GM12874 (cell line): ENCODE measurements at regions not wholly inside any gene's neighbourhood (a gene's known extent, or its start where the extent isn't known, plus 50 kb on each side); places are given as distances from the start of the nearest gene placed in this dataset.

ENCODE experiments used
- CTCF ChIP-seq: IDR thresholded peaks from 2 replicates; pipeline ENCODE4 v1.5.1; 2011; ENCODE audit warnings: low read depth, mild to moderate bottlenecking, control low read depth, low read length, moderate library complexity; ENCODE audit not compliant: insufficient read depth

- TF ChIP-seq CTCF, result no peak
Measured at GRCh38 chr21:9008636-9009035, 1512.7 kb upstream of the TPTE start.

DNA sequence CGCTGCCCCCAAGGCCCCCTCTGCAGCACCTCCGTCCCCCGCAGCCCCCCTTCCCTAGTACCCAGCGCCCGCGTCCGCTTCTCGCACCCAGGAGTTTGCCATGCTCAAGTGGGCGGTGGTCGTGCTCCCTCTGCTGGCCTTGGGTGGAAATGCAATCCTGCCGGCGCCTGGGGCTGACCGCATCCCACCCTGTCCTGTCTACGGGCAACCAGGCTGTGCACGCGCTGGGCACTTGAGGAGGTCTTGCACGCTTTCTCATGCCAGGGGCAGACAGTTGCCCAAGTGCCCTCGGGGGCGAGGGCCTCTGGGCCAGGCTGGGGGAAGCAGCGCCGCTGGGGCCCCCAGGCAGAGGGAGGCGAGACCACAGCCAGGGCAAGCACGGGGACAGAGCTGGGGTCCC, 1450.7 kb upstream of the TPTE start:
- peak; percentile 15; the same call in 1 of the 2 replicates for TF ChIP-seq CTCF
